GM12878 (cell line): ENCODE measurements at regions not wholly inside any gene's neighbourhood (a gene's known extent, or its start where the extent isn't known, plus 50 kb on each side); places are given as distances from the start of the nearest gene placed in this dataset.

Source experiments
- ATAC-seq: fragments of 200-7000 bp; cut with Tn5 transposase; 3 replicates; pipeline ENCODE4 v1.9.1; 2020; ENCODE audit warnings: mild to moderate bottlenecking, moderate library complexity
- BruUV-seq: library from RNA; stranded (reverse); fragments of 400-500 nt; replicated peaks from 2 replicates; lab custom pipeline; 2021; lab: Mats Ljungman, UMichigan
- CTCF ChIA-PET: fragments of 300-600 bp; sonication (Branson Sonifier 250); formaldehyde crosslinking; extraction: SDS; loops from one replicate; lab custom pipeline; 2021; ENCODE audit warnings: inconsistent platforms; lab: Yijun Ruan, JAX
- POLR2A ChIA-PET: fragments of 350-600 bp; formaldehyde crosslinking; extraction: SDS; loops from one replicate; lab custom pipeline; 2021; ENCODE audit warnings: inconsistent platforms; lab: Charles Lee
- RAD21 ChIA-PET: fragments of 300-600 bp; sonication (Branson Sonifier 250); formaldehyde crosslinking; loops from one replicate; lab custom pipeline; 2023; ENCODE audit warnings: antibody characterized with exemption; ENCODE audit not compliant: unreplicated experiment; lab: Charles Lee
- SMC1A ChIA-PET: fragments of 300-600 bp; sonication (Branson Sonifier 250); formaldehyde crosslinking; loops from one replicate; lab custom pipeline; 2023; ENCODE audit not compliant: unreplicated experiment, uncharacterized antibody; lab: Charles Lee
- DNase-seq: peaks from one replicate; pipeline ENCODE4 v3.0.0-alpha.2; 2011; ENCODE audit warnings: low read depth, low spot score
- FAIRE-seq: peaks from 3 replicates; lab custom pipeline; 2011; peaks lifted over from hg19 to GRCh38; lab: Jason Lieb, UNC
- H2AFZ ChIP-seq: 2 replicates; pipeline ENCODE4 v1.6.0; 2011; ENCODE audit warnings: low read depth, low read length, control low read depth; ENCODE audit not compliant: control insufficient read depth
- H3K27ac ChIP-seq: 2 replicates; pipeline ENCODE4 v1.5.1; 2011; ENCODE audit warnings: control low read depth; ENCODE audit not compliant: control insufficient read depth, insufficient read depth
- H3K27me3 ChIP-seq, 2 experiments: replicated peaks in 1 of 2; 2 replicates each; pipeline versions ENCODE4 v1.6.0 to v1.6.1; 2011; ENCODE audit warnings: low read length in 1 of 2; ENCODE audit not compliant: control insufficient read depth in 2 of 2, insufficient read depth in 2 of 2
- H3K36me3 ChIP-seq, 2 experiments: 2 replicates each; pipeline ENCODE4 v1.5.1; 2011; ENCODE audit warnings: low read length in 1 of 2; ENCODE audit not compliant: control insufficient read depth in 2 of 2, insufficient read depth in 2 of 2
- H3K4me1 ChIP-seq: 2 replicates; pipeline ENCODE4 v1.6.1; 2011; ENCODE audit warnings: mild to moderate bottlenecking, low read length, moderate library complexity, mixed read lengths; ENCODE audit not compliant: control insufficient read depth, insufficient read depth
- H3K4me2 ChIP-seq: 2 replicates; pipeline ENCODE4 v1.6.0; 2011; ENCODE audit warnings: control low read depth; ENCODE audit not compliant: control insufficient read depth, insufficient read depth
- H3K4me3 ChIP-seq: fragments of 200-600 bp; sonication (generic); 2 replicates; pipeline ENCODE4 v1.5.1; 2016
- H3K79me2 ChIP-seq: 2 replicates; pipeline ENCODE4 v1.6.0; 2011; ENCODE audit warnings: low read length; ENCODE audit not compliant: control insufficient read depth, insufficient read depth
- H3K9ac ChIP-seq: 2 replicates; pipeline ENCODE4 v1.8.0; 2011; ENCODE audit warnings: low read length, control low read depth, mixed read lengths; ENCODE audit not compliant: control insufficient read depth, insufficient read depth
- H3K9me3 ChIP-seq: replicated peaks from 3 replicates; pipeline ENCODE4 v1.5.1; 2011; ENCODE audit warnings: mild to moderate bottlenecking, low read length; ENCODE audit not compliant: control insufficient read depth, insufficient read depth
- H4K20me1 ChIP-seq: 2 replicates; pipeline ENCODE4 v1.6.0; 2011; ENCODE audit not compliant: control insufficient read depth, insufficient read depth
- EP300 ChIP-seq, 2 experiments: fragments of 150-350 bp in 1 of 2; IDR thresholded peaks; 2 replicates each; pipeline ENCODE4 v1.6.1; 2011 to 2012; ENCODE audit warnings: low read depth in 2 of 2, low read length in 2 of 2, borderline replicate concordance in 1 of 2, improper control_type of control experiment in 1 of 2, inconsistent platforms in 1 of 2; ENCODE audit not compliant: control insufficient read depth in 1 of 2
- NFYA ChIP-seq: IDR thresholded peaks from 2 replicates; pipeline ENCODE4 v1.6.1; 2011; ENCODE audit warnings: low read depth, mild to moderate bottlenecking, low read length, improper control_type of control experiment, borderline replicate concordance
- NRF1 ChIP-seq: conservative IDR thresholded peaks from 2 replicates; pipeline ENCODE4 v1.6.1; 2011; ENCODE audit warnings: mild to moderate bottlenecking, low read depth, low read length, improper control_type of control experiment
- PML ChIP-seq: IDR thresholded peaks from 2 replicates; pipeline ENCODE4 v1.6.1; 2012; ENCODE audit warnings: low read length, inconsistent platforms
- RB1 ChIP-seq: fragments of 450-650 bp; formaldehyde crosslinking; IDR thresholded peaks from 2 replicates; pipeline ENCODE4 v1.6.1; 2017; ENCODE audit warnings: mild to moderate bottlenecking, borderline replicate concordance
- SPI1 ChIP-seq: IDR thresholded peaks from 2 replicates; pipeline ENCODE4 v1.6.1; 2011; ENCODE audit warnings: low read depth, mild to moderate bottlenecking, low read length, moderate library complexity, borderline replicate concordance; ENCODE audit not compliant: insufficient read depth
- SREBF1 ChIP-seq: IDR thresholded peaks from 2 replicates; pipeline ENCODE4 v1.6.1; 2012; ENCODE audit warnings: mild to moderate bottlenecking, low read length
- SRF ChIP-seq, 2 experiments: IDR thresholded peaks; 2 replicates each; pipeline ENCODE4 v1.6.1; 2011; ENCODE audit warnings: low read depth in 2 of 2, low read length in 2 of 2, mild to moderate bottlenecking in 1 of 2, moderate library complexity in 1 of 2
- TCF7 ChIP-seq: IDR thresholded peaks from 2 replicates; pipeline ENCODE4 v1.6.1; 2014; ENCODE audit warnings: antibody characterized with exemption, borderline replicate concordance
- ZNF207 ChIP-seq: fragments of 450-650 bp; IDR thresholded peaks from 2 replicates; pipeline ENCODE4 v1.6.1; 2014; ENCODE audit warnings: antibody characterized with exemption, mild to moderate bottlenecking, borderline replicate concordance
- WGBS: methylation state at CpG from one replicate; pipeline ENCODE4 v1.1.6; 2016; ENCODE audit warnings: low lambda C conversion rate; ENCODE audit not compliant: insufficient replicate concordance, insufficient coverage; ENCODE audit errors: missing lambda C conversion rate; 5-methylcytosine and 5-hydroxymethylcytosine counted together
- in situ Hi-C: fragments of 300-500 bp; cut with MboI; formaldehyde crosslinking; loops from 9 replicates; pipeline ENCODE4 v1.14.3; 2018; ENCODE audit warnings: mixed read lengths
- intact Hi-C: fragments of 100-400 bp; cut with micrococcal nuclease; formaldehyde crosslinking; loops from one replicate; pipeline ENCODE4 v1.14.2; 2022; ENCODE audit not compliant: unreplicated experiment
- TF ChIP-seq, protein P1 (sequence below): fragments of 450-650 bp; IDR thresholded peaks from 2 replicates; pipeline ENCODE4 v1.6.1; 2016; ENCODE audit warnings: mild to moderate bottlenecking
- TF ChIP-seq, protein P2 (sequence below): IDR thresholded peaks from 2 replicates; pipeline ENCODE4 v1.6.1; 2011; ENCODE audit warnings: low read depth, low read length, improper control_type of control experiment, borderline replicate concordance
- TF ChIP-seq, protein P3 (sequence below): fragments of 450-650 bp; IDR thresholded peaks from 2 replicates; pipeline ENCODE4 v1.6.1; 2017; ENCODE audit warnings: mild to moderate bottlenecking, moderate library complexity

DNA sequence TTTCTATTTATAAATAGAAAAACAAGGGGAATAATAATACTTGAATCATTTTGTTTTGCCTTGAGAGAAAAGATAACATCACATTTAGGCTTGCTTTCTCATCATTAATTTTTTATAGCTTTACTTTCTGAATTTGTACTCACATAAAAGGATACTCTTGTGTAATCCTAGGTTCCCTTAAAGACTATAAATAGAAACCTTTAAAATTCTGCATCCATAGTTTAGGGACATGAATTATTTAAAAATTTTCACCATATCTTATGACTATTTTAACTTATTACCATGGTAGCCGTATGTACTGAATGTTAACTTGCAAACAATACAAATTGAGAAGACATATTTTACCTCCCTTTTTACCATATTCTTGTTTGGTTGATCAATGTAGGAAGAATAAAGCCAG lies 143.5 kb upstream of the CWC22 start:
- H3K27me3 ChIP-seq: no peaks in the 10 kb centered on the region
- H3K4me2 ChIP-seq: no peak overlapping the region
- H3K9ac ChIP-seq: no peak overlapping the region
- no peaks in the 10 kb centered on the region for H3K9me3 ChIP-seq
- 35% methylated on average over 1 of the region's 1 CpG for WGBS
- no TSS peak for BruUV-seq
- H3K27ac ChIP-seq: no peak overlapping the region
- DNase-seq (no peak), FAIRE-seq (no peak), ATAC-seq (no peak)
- H3K4me3 ChIP-seq: no peak overlapping the region
- H3K36me3 ChIP-seq: no peaks in the 10 kb centered on the region
- in situ Hi-C loops (no loop called here), intact Hi-C loops (no loop called here)
- no peaks in the 10 kb centered on the region for H3K79me2 ChIP-seq
- ChIA-PET CTCF (no interaction called here), SMC1A (no interaction called here), POLR2A (no interaction called here), RAD21 (no interaction called here)
- no peaks in the 10 kb centered on the region for H3K4me1 ChIP-seq
- no peaks in the 10 kb centered on the region for H4K20me1 ChIP-seq
- H2AFZ ChIP-seq: no peak overlapping the region
- TF ChIP-seq EP300 (IDR thresholded peaks at IDR 0.05; ENCODE audit: borderline replicate concordance in 1 of 2, control insufficient read depth in 1 of 2, low read depth in 2 of 2, low read length in 2 of 2): no peak
- no peak for TF ChIP-seq SRF (IDR thresholded peaks at IDR 0.05; ENCODE audit: low read depth in 2 of 2, low read length in 2 of 2)
- no peak for TF ChIP-seq ZNF207
- TF ChIP-seq, protein P1, sequence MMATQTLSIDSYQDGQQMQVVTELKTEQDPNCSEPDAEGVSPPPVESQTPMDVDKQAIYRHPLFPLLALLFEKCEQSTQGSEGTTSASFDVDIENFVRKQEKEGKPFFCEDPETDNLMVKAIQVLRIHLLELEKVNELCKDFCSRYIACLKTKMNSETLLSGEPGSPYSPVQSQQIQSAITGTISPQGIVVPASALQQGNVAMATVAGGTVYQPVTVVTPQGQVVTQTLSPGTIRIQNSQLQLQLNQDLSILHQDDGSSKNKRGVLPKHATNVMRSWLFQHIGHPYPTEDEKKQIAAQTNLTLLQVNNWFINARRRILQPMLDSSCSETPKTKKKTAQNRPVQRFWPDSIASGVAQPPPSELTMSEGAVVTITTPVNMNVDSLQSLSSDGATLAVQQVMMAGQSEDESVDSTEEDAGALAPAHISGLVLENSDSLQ: no peak
- TF ChIP-seq RB1: no peak
- TF ChIP-seq NRF1: no peak
- no peak for TF ChIP-seq SREBF1
- TF ChIP-seq, protein P2, sequence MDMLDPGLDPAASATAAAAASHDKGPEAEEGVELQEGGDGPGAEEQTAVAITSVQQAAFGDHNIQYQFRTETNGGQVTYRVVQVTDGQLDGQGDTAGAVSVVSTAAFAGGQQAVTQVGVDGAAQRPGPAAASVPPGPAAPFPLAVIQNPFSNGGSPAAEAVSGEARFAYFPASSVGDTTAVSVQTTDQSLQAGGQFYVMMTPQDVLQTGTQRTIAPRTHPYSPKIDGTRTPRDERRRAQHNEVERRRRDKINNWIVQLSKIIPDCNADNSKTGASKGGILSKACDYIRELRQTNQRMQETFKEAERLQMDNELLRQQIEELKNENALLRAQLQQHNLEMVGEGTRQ: no peak
- TF ChIP-seq, protein P3, sequence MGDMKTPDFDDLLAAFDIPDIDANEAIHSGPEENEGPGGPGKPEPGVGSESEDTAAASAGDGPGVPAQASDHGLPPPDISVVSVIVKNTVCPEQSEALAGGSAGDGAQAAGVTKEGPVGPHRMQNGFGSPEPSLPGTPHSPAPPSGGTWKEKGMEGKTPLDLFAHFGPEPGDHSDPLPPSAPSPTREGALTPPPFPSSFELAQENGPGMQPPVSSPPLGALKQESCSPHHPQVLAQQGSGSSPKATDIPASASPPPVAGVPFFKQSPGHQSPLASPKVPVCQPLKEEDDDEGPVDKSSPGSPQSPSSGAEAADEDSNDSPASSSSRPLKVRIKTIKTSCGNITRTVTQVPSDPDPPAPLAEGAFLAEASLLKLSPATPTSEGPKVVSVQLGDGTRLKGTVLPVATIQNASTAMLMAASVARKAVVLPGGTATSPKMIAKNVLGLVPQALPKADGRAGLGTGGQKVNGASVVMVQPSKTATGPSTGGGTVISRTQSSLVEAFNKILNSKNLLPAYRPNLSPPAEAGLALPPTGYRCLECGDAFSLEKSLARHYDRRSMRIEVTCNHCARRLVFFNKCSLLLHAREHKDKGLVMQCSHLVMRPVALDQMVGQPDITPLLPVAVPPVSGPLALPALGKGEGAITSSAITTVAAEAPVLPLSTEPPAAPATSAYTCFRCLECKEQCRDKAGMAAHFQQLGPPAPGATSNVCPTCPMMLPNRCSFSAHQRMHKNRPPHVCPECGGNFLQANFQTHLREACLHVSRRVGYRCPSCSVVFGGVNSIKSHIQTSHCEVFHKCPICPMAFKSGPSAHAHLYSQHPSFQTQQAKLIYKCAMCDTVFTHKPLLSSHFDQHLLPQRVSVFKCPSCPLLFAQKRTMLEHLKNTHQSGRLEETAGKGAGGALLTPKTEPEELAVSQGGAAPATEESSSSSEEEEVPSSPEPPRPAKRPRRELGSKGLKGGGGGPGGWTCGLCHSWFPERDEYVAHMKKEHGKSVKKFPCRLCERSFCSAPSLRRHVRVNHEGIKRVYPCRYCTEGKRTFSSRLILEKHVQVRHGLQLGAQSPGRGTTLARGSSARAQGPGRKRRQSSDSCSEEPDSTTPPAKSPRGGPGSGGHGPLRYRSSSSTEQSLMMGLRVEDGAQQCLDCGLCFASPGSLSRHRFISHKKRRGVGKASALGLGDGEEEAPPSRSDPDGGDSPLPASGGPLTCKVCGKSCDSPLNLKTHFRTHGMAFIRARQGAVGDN: no peak
- TF ChIP-seq SPI1: no peak
- TF ChIP-seq TCF7: no peak
- no peak for TF ChIP-seq NFYA
- TF ChIP-seq PML: no peak
